ENCODE measurements at regions not wholly inside any gene's neighbourhood (a gene's known extent, or its start where the extent isn't known, plus 50 kb on each side); places are given as distances from the start of the nearest gene placed in this dataset.
"Not testable (repeated sequence)": the region's sequence is repeated elsewhere in the genome, so short reads cannot be mapped to it uniquely, and the experiment has no call there.

- no peak for DNase-seq
- Histone ChIP-seq H3K4me3 (no peak overlapping the region), H3K27me3 (no peaks in the 10 kb centered on the region), H3K4me1 (no peaks in the 10 kb centered on the region), H3K27ac (no peak overlapping the region), H3K36me3 (no peaks in the 10 kb centered on the region), H3K9me3 (no peaks in the 10 kb centered on the region)
- intact Hi-C loops (cut with DNase I; ENCODE audit: low total_unique reads), result no loop called here
- TF ChIP-seq CTCF (IDR thresholded peaks at IDR 0.05), result no peak
These were observed 410.7 kb upstream of the API5 start for GRCh38 chr11:42901084-42901483.

GRCh38 chr11:42906226-42906625 is 405.6 kb upstream of the API5 start:
- no peak for DNase-seq
- no peak for TF ChIP-seq CTCF (IDR thresholded peaks at IDR 0.05)
- no peaks in the 10 kb centered on the region for H3K36me3 ChIP-seq
- H3K4me1 ChIP-seq, result no peaks in the 10 kb centered on the region
- intact Hi-C loops (cut with DNase I; ENCODE audit: low total_unique reads), result no loop called here
- H3K4me3 ChIP-seq, result no peak overlapping the region
- H3K27me3 ChIP-seq, result no peaks in the 10 kb centered on the region
- H3K9me3 ChIP-seq, result no peaks in the 10 kb centered on the region
- no peak overlapping the region for H3K27ac ChIP-seq

- Histone ChIP-seq H3K27me3 (no peaks in the 10 kb centered on the region), H3K36me3 (no peaks in the 10 kb centered on the region), H3K4me3 (no peak overlapping the region), H3K4me1 (no peaks in the 10 kb centered on the region), H3K9me3 (peaks cover 0 to 5% (median 0%) of the 10 kb centered on the region in 3 donors), H3K27ac (no peak overlapping the region)
- TF ChIP-seq CTCF (IDR thresholded peaks at IDR 0.05), result no peak
- DNase-seq, result no peak
- intact Hi-C loops (cut with DNase I; ENCODE audit: low total_unique reads), result no loop called here
These were observed 398.1 kb upstream of the API5 start for GRCh38 chr11:42913731-42914130.

- H3K9me3 ChIP-seq, result no peaks in the 10 kb centered on the region
- TF ChIP-seq CTCF (IDR thresholded peaks at IDR 0.05), result no peak
- H3K27ac ChIP-seq, result no peak overlapping the region
- H3K4me1 ChIP-seq, result no peaks in the 10 kb centered on the region
- no peak for DNase-seq
- no peaks in the 10 kb centered on the region for H3K27me3 ChIP-seq
- intact Hi-C loops (cut with DNase I; ENCODE audit: low total_unique reads), result no loop called here
- no peak overlapping the region for H3K4me3 ChIP-seq
- H3K36me3 ChIP-seq, result no peaks in the 10 kb centered on the region
These were observed 388.1 kb upstream of the API5 start for GRCh38 chr11:42923651-42924050.

- Histone ChIP-seq H3K36me3 (no peaks in the 10 kb centered on the region), H3K27ac (no peak overlapping the region), H3K27me3 (no peaks in the 10 kb centered on the region), H3K4me1 (no peaks in the 10 kb centered on the region), H3K4me3 (no peak overlapping the region), H3K9me3 (no peaks in the 10 kb centered on the region)
- intact Hi-C loops (cut with DNase I; ENCODE audit: low total_unique reads), result no loop called here
- DNase-seq, result no peak
- no peak for TF ChIP-seq CTCF (IDR thresholded peaks at IDR 0.05)
These were observed 385.9 kb upstream of the API5 start for GRCh38 chr11:42925916-42926315.

GRCh38 chr11:42947405-42947804 is 364.4 kb upstream of the API5 start:
- no peaks in the 10 kb centered on the region for H3K36me3 ChIP-seq
- no peak overlapping the region for H3K4me3 ChIP-seq
- H3K4me1 ChIP-seq, result no peaks in the 10 kb centered on the region
- H3K27me3 ChIP-seq, result no peaks in the 10 kb centered on the region
- TF ChIP-seq CTCF (IDR thresholded peaks at IDR 0.05), result no peak
- intact Hi-C loops (cut with DNase I; ENCODE audit: low total_unique reads), result no loop called here
- DNase-seq, result no peak
- H3K9me3 ChIP-seq, result no peaks in the 10 kb centered on the region
- H3K27ac ChIP-seq, result no peak overlapping the region

- intact Hi-C loops (cut with DNase I; ENCODE audit: low total_unique reads); H3K36me3 ChIP-seq; H3K27ac ChIP-seq: not testable (repeated sequence)
These were observed 361.9 kb upstream of the API5 start for GRCh38 chr11:42949738-42950376.

More at GRCh38 chr11:42949738-42950376, 361.9 kb upstream of the API5 start:
- not testable (repeated sequence) for H3K4me3 ChIP-seq, H3K27me3 ChIP-seq, DNase-seq, H3K4me1 ChIP-seq, H3K9me3 ChIP-seq

All from tibial artery (tissue), 4 donors.